ENCODE measurements at regions not wholly inside any gene's neighbourhood (a gene's known extent, or its start where the extent isn't known, plus 50 kb on each side); places are given as distances from the start of the nearest gene placed in this dataset.

- no peaks in the 10 kb centered on the region for H3K36me3 ChIP-seq (ENCODE audit: control insufficient read depth in 2 of 3, insufficient read depth in 3 of 3, low read length in 3 of 3)
- H3K9me3 ChIP-seq (ENCODE audit: control insufficient read depth in 2 of 3, insufficient read depth in 1 of 3, low read length in 3 of 3): no peaks in the 10 kb centered on the region
- TF ChIP-seq CTCF (IDR thresholded peaks at IDR 0.05; ENCODE audit: borderline replicate concordance, extremely low read depth, insufficient read depth): no peak
- no peaks in the 10 kb centered on the region for H3K27me3 ChIP-seq (ENCODE audit: control insufficient read depth, insufficient read depth, low read length)
- no peak overlapping the region for H3K4me3 ChIP-seq (ENCODE audit: low read length in 3 of 3)
- H3K27ac ChIP-seq (ENCODE audit: low read depth in 2 of 2, low read length in 2 of 2): no peak overlapping the region
- H3K9ac ChIP-seq (ENCODE audit: low read length in 3 of 3): no peak overlapping the region
- no peaks in the 10 kb centered on the region for H3K4me1 ChIP-seq (ENCODE audit: control insufficient read depth in 2 of 3, insufficient read depth in 2 of 3, low read depth in 1 of 3, low read length in 3 of 3)
- no peak for FAIRE-seq
- intact Hi-C loops (cut with DNase I): no loop called here
- DNase-seq: peak in 1 of 5 donors; percentile 25
Observed at GRCh38 chr1:209455145-209455544, 128.4 kb upstream of the CAMK1G start.

- FAIRE-seq: no peak
- intact Hi-C loops (cut with DNase I): no loop called here
- H3K4me1 ChIP-seq (ENCODE audit: control insufficient read depth in 2 of 3, insufficient read depth in 2 of 3, low read depth in 1 of 3, low read length in 3 of 3): no peaks in the 10 kb centered on the region
- no peaks in the 10 kb centered on the region for H3K9me3 ChIP-seq (ENCODE audit: control insufficient read depth in 2 of 3, insufficient read depth in 1 of 3, low read length in 3 of 3)
- H3K9ac ChIP-seq (ENCODE audit: low read length in 3 of 3): no peak overlapping the region
- no peak overlapping the region for H3K4me3 ChIP-seq (ENCODE audit: low read length in 3 of 3)
- no peak for DNase-seq
- H3K36me3 ChIP-seq (ENCODE audit: control insufficient read depth in 2 of 3, insufficient read depth in 3 of 3, low read length in 3 of 3): no peaks in the 10 kb centered on the region
- H3K27ac ChIP-seq (ENCODE audit: low read depth in 2 of 2, low read length in 2 of 2): no peak overlapping the region
- no peaks in the 10 kb centered on the region for H3K27me3 ChIP-seq (ENCODE audit: control insufficient read depth, insufficient read depth, low read length)
- TF ChIP-seq CTCF (IDR thresholded peaks at IDR 0.05; ENCODE audit: borderline replicate concordance, extremely low read depth, insufficient read depth): no peak
Observed at GRCh38 chr1:209455661-209456358, 127.7 kb upstream of the CAMK1G start.

GRCh38 chr1:209456878-209457277 lies 126.6 kb upstream of the CAMK1G start:
- Histone ChIP-seq H3K4me3 (ENCODE audit: low read length in 3 of 3) (no peak overlapping the region), H3K27ac (ENCODE audit: low read depth in 2 of 2, low read length in 2 of 2) (no peak overlapping the region), H3K9ac (ENCODE audit: low read length in 3 of 3) (no peak overlapping the region), H3K4me1 (ENCODE audit: control insufficient read depth in 2 of 3, insufficient read depth in 2 of 3, low read depth in 1 of 3, low read length in 3 of 3) (no peaks in the 10 kb centered on the region), H3K9me3 (ENCODE audit: control insufficient read depth in 2 of 3, insufficient read depth in 1 of 3, low read length in 3 of 3) (peaks cover 0 to 6% (median 4%) of the 10 kb centered on the region in 3 donors), H3K27me3 (ENCODE audit: control insufficient read depth, insufficient read depth, low read length) (no peaks in the 10 kb centered on the region), H3K36me3 (ENCODE audit: control insufficient read depth in 2 of 3, insufficient read depth in 3 of 3, low read length in 3 of 3) (no peaks in the 10 kb centered on the region)
- FAIRE-seq (no peak), DNase-seq (no peak)
- TF ChIP-seq CTCF (IDR thresholded peaks at IDR 0.05; ENCODE audit: borderline replicate concordance, extremely low read depth, insufficient read depth): no peak
- intact Hi-C loops (cut with DNase I): no loop called here
